ENCODE measurements at regions not wholly inside any gene's neighbourhood (a gene's known extent, or its start where the extent isn't known, plus 50 kb on each side); places are given as distances from the start of the nearest gene placed in this dataset.

DNA sequence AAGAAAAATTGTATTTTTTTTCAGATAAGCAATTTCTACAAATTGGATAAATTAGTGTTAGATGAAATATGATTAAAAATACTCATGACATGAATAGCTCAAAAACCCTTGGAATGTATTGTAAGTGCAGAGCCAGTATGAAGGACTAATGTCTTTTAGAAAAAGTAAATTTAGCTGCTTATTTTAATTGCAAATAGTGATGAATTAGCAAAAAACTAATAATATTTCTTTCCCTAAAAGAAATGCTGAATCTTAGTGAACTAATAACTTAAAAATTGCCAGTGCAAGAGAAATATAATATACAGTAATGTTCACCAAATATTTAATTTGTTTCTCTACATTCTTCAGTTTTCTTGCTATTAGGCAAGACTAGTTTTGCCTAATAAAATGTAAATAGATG, 72.4 kb downstream of the RND3 start:
- TF ChIP-seq TCF12 (IDR thresholded peaks at IDR 0.05) (no peak), CTCF (IDR thresholded peaks at IDR 0.05) (no peak), FOXJ3 (CRISPR knock-in tag; IDR thresholded peaks at IDR 0.05) (no peak)
